ENCODE measurements at regions not wholly inside any gene's neighbourhood (a gene's known extent, or its start where the extent isn't known, plus 50 kb on each side); places are given as distances from the start of the nearest gene placed in this dataset.

- Histone ChIP-seq H3K4me2 (ENCODE audit: insufficient read depth, low read length) (no peak overlapping the region), H3K79me2 (ENCODE audit: control insufficient read depth, insufficient read depth, low read length) (no peaks in the 10 kb centered on the region), H3K9me3 (replicated peaks; ENCODE audit: control insufficient read depth, insufficient read depth, low read length) (no peaks in the 10 kb centered on the region), H3K27me3 (ENCODE audit: control insufficient read depth in 2 of 2, insufficient read depth in 2 of 2, low read length in 2 of 2) (no peaks in the 10 kb centered on the region), H2AFZ (ENCODE audit: low read depth, low read length) (no peak overlapping the region), H3K9me1 (replicated peaks; ENCODE audit: control insufficient read depth, extremely low read depth, insufficient read depth, low read length) (no peaks in the 10 kb centered on the region), H4K20me1 (replicated peaks; ENCODE audit: control insufficient read depth, extremely low read depth, insufficient read depth, low read length) (no peaks in the 10 kb centered on the region), H3K4me1 (ENCODE audit: control insufficient read depth, extremely low read depth, insufficient read depth, low read length) (no peaks in the 10 kb centered on the region), H3K36me3 (ENCODE audit: control insufficient read depth in 2 of 2, extremely low read depth in 1 of 2, insufficient read depth in 2 of 2, low read length in 2 of 2) (no peaks in the 10 kb centered on the region), H3K27ac (ENCODE audit: insufficient read depth, low read depth, low read length) (no peak overlapping the region), H3K9ac (replicated peaks; ENCODE audit: extremely low read depth, insufficient read depth, low read length) (no peak overlapping the region), H3K4me3 (replicated peaks in 1 of 3; ENCODE audit: insufficient read depth in 1 of 3, low read depth in 1 of 3, low read length in 3 of 3) (no peak overlapping the region)
- dilution Hi-C loops (cut with MboI; ENCODE audit: extremely low pct_ligation_motif_present, low sequenced_read_pairs) (no loop called here), intact Hi-C loops (cut with micrococcal nuclease) (no loop called here)
- no peak for FAIRE-seq
- BruUV-seq (replicated peaks) = no TSS peak
- ChIA-PET POLR2A (no interaction called here), CTCF (interaction anchor here (0.8 to 4.1 kb wide), 6 partner anchors 46 to 732 kb away, joined by 3 to 41 read pairs (median 4); no protein-coding TSS in a partner anchor)
- no peak for DNase-seq (ENCODE audit: low read depth, low spot score)
- TF ChIP-seq CTCF (IDR thresholded peaks at IDR 0.05; ENCODE audit: extremely low read depth in 1 of 2, insufficient read depth in 1 of 2, low read depth in 1 of 2, low read length in 2 of 2) (no peak), JUN (IDR thresholded peaks at IDR 0.05; ENCODE audit: borderline replicate concordance, insufficient read depth, insufficient read length, low read depth) (no peak)
Measured at GRCh38 chr20:21569586-21569985, 55.7 kb upstream of the NKX2-2 start.

- no peak for DNase-seq (ENCODE audit: low read depth, low spot score)
- POLR2A ChIA-PET = no interaction called here
- Histone ChIP-seq H4K20me1 (replicated peaks; ENCODE audit: control insufficient read depth, extremely low read depth, insufficient read depth, low read length) (no peaks in the 10 kb centered on the region), H3K9me3 (replicated peaks; ENCODE audit: control insufficient read depth, insufficient read depth, low read length) (no peaks in the 10 kb centered on the region), H3K27ac (ENCODE audit: insufficient read depth, low read depth, low read length) (no peak overlapping the region), H3K9me1 (replicated peaks; ENCODE audit: control insufficient read depth, extremely low read depth, insufficient read depth, low read length) (no peaks in the 10 kb centered on the region), H3K4me3 (replicated peaks in 1 of 3; ENCODE audit: insufficient read depth in 1 of 3, low read depth in 1 of 3, low read length in 3 of 3) (no peak overlapping the region), H3K4me1 (ENCODE audit: control insufficient read depth, extremely low read depth, insufficient read depth, low read length) (no peaks in the 10 kb centered on the region), H2AFZ (ENCODE audit: low read depth, low read length) (no peak overlapping the region), H3K27me3 (ENCODE audit: control insufficient read depth in 2 of 2, insufficient read depth in 2 of 2, low read length in 2 of 2) (no peaks in the 10 kb centered on the region), H3K9ac (replicated peaks; ENCODE audit: extremely low read depth, insufficient read depth, low read length) (no peak overlapping the region), H3K36me3 (ENCODE audit: control insufficient read depth in 2 of 2, extremely low read depth in 1 of 2, insufficient read depth in 2 of 2, low read length in 2 of 2) (no peaks in the 10 kb centered on the region), H3K4me2 (ENCODE audit: insufficient read depth, low read length) (no peak overlapping the region), H3K79me2 (ENCODE audit: control insufficient read depth, insufficient read depth, low read length) (no peaks in the 10 kb centered on the region)
- no peak for FAIRE-seq
- no TSS peak for BruUV-seq (replicated peaks)
- CTCF ChIA-PET = interaction anchor here (2.9 kb wide), 1 partner anchor 7 kb away, joined by 14 read pairs; no protein-coding TSS in a partner anchor
- intact Hi-C loops (cut with micrococcal nuclease) (no loop called here), dilution Hi-C loops (cut with MboI; ENCODE audit: extremely low pct_ligation_motif_present, low sequenced_read_pairs) (no loop called here)
- TF ChIP-seq MYC (IDR thresholded peaks at IDR 0.05; ENCODE audit: low read depth, low read length) (no peak), POLR2AphosphoS5 (IDR thresholded peaks at IDR 0.05; ENCODE audit: insufficient read depth, low read depth, low read length) (no peak), MAX (IDR thresholded peaks at IDR 0.05; ENCODE audit: insufficient read depth, insufficient read length) (no peak), FOS (IDR thresholded peaks at IDR 0.05; ENCODE audit: borderline replicate concordance, insufficient read depth, low read length) (no peak), POLR2A (IDR thresholded peaks at IDR 0.05; ENCODE audit: low read depth, low read length) (no peak)
Measured at GRCh38 chr20:21564127-21564773, 50.4 kb upstream of the NKX2-2 start.
